ENCODE measurements at regions not wholly inside any gene's neighbourhood (a gene's known extent, or its start where the extent isn't known, plus 50 kb on each side); places are given as distances from the start of the nearest gene placed in this dataset.

DNA sequence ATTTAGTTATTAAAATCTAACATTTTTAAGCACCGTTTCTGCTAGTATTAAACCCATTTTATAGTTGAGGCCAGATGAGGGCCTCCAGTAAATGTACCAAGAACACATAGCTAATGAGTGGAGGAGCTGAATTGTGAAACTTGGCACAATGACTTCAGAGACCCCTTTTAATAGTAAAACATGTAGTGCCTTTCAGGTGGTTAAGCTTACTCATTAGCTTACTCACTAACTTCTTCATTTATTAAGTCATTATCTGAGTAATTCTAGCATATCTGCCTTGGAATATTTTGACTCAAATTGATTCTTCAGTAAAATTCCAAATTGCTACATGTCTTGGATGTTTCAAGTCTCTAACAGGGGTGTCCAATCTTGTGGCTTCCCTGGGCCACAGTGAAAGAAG lies 735.2 kb downstream of the LIG4 start:
- no peak for DNase-seq (ENCODE audit: low read depth)
- TF ChIP-seq, protein P1, sequence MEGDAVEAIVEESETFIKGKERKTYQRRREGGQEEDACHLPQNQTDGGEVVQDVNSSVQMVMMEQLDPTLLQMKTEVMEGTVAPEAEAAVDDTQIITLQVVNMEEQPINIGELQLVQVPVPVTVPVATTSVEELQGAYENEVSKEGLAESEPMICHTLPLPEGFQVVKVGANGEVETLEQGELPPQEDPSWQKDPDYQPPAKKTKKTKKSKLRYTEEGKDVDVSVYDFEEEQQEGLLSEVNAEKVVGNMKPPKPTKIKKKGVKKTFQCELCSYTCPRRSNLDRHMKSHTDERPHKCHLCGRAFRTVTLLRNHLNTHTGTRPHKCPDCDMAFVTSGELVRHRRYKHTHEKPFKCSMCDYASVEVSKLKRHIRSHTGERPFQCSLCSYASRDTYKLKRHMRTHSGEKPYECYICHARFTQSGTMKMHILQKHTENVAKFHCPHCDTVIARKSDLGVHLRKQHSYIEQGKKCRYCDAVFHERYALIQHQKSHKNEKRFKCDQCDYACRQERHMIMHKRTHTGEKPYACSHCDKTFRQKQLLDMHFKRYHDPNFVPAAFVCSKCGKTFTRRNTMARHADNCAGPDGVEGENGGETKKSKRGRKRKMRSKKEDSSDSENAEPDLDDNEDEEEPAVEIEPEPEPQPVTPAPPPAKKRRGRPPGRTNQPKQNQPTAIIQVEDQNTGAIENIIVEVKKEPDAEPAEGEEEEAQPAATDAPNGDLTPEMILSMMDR (IDR thresholded peaks at IDR 0.05; ENCODE audit: control insufficient read depth, insufficient read depth, low read depth, low read length, missing control alignments), result no peak
- H3K4me3 ChIP-seq (ENCODE audit: control insufficient read depth, low read depth, low read length), result no peak overlapping the region

DNA sequence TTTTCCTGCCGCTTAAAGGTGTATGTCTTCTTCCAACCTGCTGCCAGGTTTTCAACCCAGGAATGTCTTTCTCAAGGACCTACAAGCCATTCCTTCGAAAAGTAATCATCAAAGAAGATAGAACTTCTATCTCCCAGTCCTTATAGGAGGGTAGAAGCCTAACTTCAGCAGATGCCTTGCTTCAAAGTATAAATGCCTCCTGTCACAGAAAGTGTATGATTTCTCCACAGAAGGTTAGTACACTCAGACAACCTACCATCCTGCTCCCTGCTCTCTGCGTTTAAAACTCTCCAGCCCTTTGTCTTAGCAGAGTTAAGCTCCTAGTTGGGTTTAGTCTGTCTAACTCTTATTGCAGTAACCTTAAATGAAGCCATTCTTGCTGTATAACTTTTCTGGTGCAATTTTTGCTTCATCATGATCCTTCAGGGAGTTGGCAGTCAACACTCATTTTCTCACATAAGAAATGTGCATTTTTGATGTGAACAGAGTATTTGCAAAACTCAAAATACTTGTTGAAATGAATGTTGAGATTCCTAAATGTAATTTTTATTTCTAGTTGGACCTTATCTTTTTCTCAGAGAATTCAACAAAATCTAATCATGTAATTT lies 737.5 kb downstream of the LIG4 start:
- DNase-seq (ENCODE audit: low read depth), result no peak
- TF ChIP-seq, protein P1 (IDR thresholded peaks at IDR 0.05; ENCODE audit: control insufficient read depth, insufficient read depth, low read depth, low read length, missing control alignments), result no peak
- H3K4me3 ChIP-seq (ENCODE audit: control insufficient read depth, low read depth, low read length), result no peak overlapping the region

DNA sequence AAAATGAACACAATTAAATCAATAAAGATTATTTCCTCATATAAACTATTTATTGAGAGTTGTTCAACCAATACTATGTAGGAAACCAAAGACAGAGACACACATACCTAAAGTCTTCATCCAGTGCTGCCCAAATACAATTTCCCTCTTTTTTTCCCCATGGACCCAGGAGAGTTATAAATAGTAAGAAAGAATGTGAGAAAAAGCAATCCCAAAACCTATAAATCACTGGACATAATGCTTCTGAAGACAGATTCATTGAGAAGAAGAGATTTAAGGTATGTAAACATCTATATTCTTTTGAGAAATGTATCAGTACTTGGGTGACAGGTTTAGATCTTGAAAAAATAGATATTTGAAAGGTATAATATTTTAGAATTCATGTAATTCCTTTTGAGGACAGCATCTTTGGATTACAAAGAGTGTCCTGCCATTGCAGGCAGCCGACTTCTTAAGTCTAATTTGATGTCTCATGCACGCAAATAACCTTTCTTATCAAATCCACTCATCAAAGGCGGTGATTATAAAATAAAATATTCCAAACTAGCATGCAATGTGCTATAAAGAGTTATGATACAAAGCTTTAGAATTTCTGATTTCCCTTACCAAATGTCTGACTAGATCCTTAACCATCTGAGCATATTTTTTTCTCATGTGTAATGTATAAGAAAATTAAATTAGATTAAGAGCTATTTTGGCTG lies 739.4 kb downstream of the LIG4 start:
- no peak for DNase-seq (ENCODE audit: low read depth)
- TF ChIP-seq, protein P1 (IDR thresholded peaks at IDR 0.05; ENCODE audit: control insufficient read depth, insufficient read depth, low read depth, low read length, missing control alignments), result no peak
- no peak overlapping the region for H3K4me3 ChIP-seq (ENCODE audit: control insufficient read depth, low read depth, low read length)

DNA sequence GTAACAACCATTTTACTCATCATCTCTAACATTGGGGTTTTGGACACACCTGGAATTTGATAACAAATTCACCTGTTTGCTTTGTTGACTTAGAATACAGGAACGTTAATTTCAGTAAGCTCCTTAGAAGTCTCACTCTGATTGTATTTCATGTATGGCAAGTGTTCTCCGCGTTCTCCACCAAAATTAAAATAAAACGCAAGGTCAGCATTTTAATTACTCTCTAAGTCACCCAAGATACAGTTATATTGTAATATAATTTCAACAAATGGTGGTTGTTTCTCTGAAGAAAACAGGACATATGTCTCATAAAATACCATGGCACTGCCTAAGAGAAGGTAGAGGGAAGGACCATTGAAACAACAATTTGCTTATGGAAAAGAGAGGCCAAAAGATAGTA lies 742.1 kb downstream of the LIG4 start:
- no peak overlapping the region for H3K4me3 ChIP-seq (ENCODE audit: control insufficient read depth, low read depth, low read length)
- DNase-seq (ENCODE audit: low read depth), result no peak
- TF ChIP-seq, protein P1 (IDR thresholded peaks at IDR 0.05; ENCODE audit: control insufficient read depth, insufficient read depth, low read depth, low read length, missing control alignments), result no peak

DNA sequence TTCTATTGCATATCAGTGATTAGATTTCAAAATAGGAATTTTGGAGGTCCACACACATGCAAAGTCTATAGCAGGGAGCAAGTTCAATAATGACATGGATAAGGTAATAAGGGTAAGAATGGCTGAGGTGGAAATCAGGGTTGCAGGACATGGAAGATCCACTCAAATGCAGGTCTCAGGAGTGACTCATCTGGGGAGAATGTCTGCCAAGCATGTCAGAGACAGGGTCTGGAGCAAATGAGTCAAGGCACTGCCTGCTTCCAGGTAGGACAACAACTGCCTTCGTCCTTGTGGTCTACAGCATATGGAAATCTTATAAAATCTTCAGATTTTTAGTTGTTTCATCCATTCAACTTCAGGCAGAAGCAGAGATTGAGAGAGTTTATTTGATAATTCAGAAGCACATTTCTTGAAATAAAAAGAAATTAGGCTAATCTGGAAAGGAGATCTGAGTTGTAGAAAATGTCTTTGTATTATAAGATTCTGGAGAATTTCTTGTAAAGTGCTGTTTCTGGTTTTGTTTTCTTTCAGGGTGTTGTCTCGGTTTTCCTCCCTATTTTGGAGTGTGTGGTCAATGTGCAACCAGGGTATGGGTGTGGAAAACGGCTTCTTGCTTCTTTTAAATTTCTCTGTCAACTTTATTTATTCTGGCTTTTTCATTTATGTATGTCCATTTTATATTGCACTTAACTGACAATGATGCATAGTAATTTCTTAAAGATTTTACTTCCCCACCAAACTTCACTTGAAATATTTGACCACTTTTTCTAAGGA lies 748.8 kb downstream of the LIG4 start:
- TF ChIP-seq, protein P1 (IDR thresholded peaks at IDR 0.05; ENCODE audit: control insufficient read depth, insufficient read depth, low read depth, low read length, missing control alignments), result no peak
- no peak for DNase-seq (ENCODE audit: low read depth)
- H3K4me3 ChIP-seq (ENCODE audit: control insufficient read depth, low read depth, low read length), result no peak overlapping the region

DNA sequence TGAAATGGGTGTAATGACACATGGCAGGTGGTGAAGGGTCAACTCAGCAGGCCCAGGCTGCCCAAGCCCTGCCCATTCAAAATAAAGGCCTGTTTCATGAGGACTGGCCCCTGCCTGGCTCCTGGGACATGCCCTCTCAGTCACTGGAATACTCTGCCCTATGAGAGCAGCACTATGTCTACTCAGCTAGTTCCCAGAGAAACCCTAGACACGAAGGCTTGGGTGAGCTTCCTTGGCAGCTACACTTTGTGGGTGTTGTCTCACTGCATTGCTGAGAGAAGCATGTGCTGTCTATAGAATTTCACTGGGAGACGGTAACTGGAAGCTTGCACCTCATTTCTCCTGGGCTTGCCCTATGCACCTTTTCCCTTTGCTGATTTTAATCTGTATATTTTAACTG lies 752.8 kb downstream of the LIG4 start:
- no peak for DNase-seq (ENCODE audit: low read depth)
- H3K4me3 ChIP-seq (ENCODE audit: control insufficient read depth, low read depth, low read length), result no peak overlapping the region
- TF ChIP-seq, protein P1 (IDR thresholded peaks at IDR 0.05; ENCODE audit: control insufficient read depth, insufficient read depth, low read depth, low read length, missing control alignments), result no peak
